Adipocyte (in vitro differentiated cells): ENCODE measurements at regions not wholly inside any gene's neighbourhood (a gene's known extent, or its start where the extent isn't known, plus 50 kb on each side); places are given as distances from the start of the nearest gene placed in this dataset.
A peak's percentile ranks its signal among the peaks of the same experiment; 100 is the strongest.

Source experiments
- DNase-seq: peaks from one replicate; pipeline ENCODE4 v3.0.0-alpha.2; 2015; ENCODE audit warnings: low read depth
- H3K27me3 ChIP-seq: replicated peaks from 2 replicates; pipeline ENCODE4 v1.7.0; 2013; ENCODE audit warnings: mild to moderate bottlenecking, low read length, moderate library complexity; ENCODE audit not compliant: control insufficient read depth, insufficient read depth
- H3K36me3 ChIP-seq: 2 replicates; pipeline ENCODE4 v1.7.0; 2013; ENCODE audit warnings: low read length, mild to moderate bottlenecking, moderate library complexity; ENCODE audit not compliant: control insufficient read depth, insufficient read depth, severe bottlenecking
- H3K4me1 ChIP-seq: 2 replicates; pipeline ENCODE4 v1.7.0; 2013; ENCODE audit warnings: mild to moderate bottlenecking, low read length, moderate library complexity; ENCODE audit not compliant: control insufficient read depth, insufficient read depth
- H3K4me3 ChIP-seq: 2 replicates; pipeline ENCODE4 v1.7.0; 2013; ENCODE audit warnings: mild to moderate bottlenecking, low read length, moderate library complexity
- H3K9ac ChIP-seq: 2 replicates; pipeline ENCODE4 v1.7.0; 2013; ENCODE audit warnings: mild to moderate bottlenecking, low read length, moderate library complexity
- H3K9me3 ChIP-seq: 2 replicates; pipeline ENCODE4 v1.7.0; 2013; ENCODE audit warnings: mild to moderate bottlenecking, low read length, moderate library complexity; ENCODE audit not compliant: control insufficient read depth

DNA sequence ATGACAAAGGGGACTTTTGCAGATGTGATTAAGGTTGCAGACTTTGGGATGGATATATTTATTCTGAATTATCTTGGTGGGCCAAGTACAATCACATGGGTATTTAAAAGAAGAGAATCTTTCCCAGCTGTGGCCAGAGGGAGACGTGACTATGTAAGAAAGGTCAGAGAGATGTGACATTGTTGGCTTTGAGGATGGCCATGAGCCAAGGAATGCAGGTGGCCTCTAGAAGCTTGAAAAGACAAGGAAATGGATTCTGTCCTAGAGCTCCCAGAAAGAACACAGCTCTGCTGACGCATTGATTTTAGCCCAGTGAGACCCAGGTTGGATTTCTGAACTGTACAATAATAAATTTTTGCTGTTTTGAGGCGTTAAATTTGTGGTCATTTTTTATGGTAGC is 616.0 kb upstream of the TBL1XR1 start:
- no peak overlapping the region for H3K9ac ChIP-seq
- no peaks in the 10 kb centered on the region for H3K9me3 ChIP-seq
- no peak overlapping the region for H3K4me3 ChIP-seq
- H3K36me3 ChIP-seq, result no peaks in the 10 kb centered on the region
- H3K27me3 ChIP-seq, result no peaks in the 10 kb centered on the region
- peaks cover 59% of the 10 kb centered on the region for H3K4me1 ChIP-seq
- no peak for DNase-seq

DNA sequence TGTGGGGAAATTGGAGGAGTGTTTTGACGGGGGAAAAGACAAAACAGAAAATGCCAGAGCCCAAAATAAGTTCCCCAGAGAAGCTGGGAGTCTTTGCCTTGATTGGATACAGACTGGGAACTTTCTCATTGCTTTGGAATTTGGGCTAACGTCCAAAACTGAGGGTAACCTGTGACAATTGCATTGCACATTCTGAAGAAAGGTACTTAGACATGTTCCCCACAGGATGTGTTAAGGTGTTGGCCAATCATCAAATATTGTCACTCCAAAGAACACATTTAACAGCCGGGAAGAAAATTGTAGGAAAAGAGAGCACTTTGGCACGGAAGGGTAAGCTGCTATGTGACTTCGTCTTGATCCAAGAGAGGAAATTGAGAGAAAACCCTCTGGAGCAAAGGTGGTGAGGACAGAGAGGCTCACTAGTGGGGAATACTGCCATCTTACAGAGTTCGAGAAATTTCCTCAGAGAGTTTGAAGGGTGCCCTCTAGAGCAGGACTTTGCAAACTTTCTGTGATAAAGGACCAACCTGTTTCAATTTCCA is 619.5 kb upstream of the TBL1XR1 start:
- Histone ChIP-seq H3K9me3 (no peaks in the 10 kb centered on the region), H3K4me3 (peak overlapping the region; percentile 60), H3K9ac (peak overlapping the region; percentile 61), H3K27me3 (no peaks in the 10 kb centered on the region), H3K36me3 (no peaks in the 10 kb centered on the region), H3K4me1 (peaks cover 47% of the 10 kb centered on the region)
- peak; percentile 50 for DNase-seq

DNA sequence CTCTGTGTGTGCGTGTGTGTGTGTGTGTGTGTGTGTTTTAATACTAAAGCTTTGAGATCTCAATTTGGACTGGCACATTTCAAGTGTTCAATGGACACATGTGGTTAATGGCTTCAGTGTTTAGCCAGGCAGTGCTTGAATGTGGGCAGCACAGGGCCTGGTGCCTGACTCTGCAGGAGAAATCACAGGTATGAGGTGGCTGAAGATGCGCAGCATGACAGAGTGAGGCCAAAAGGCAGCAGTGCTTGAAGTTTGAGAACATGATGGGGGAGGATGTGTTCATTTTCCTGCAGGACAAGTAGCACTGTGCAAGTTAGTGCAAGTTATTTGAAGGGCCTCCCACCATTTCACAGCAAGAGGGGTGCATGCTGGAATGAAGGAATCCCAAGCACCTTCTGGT is 620.5 kb upstream of the TBL1XR1 start:
- DNase-seq, result no peak
- H3K9ac ChIP-seq, result peak overlapping the region; percentile 61
- no peak overlapping the region for H3K4me3 ChIP-seq

DNA sequence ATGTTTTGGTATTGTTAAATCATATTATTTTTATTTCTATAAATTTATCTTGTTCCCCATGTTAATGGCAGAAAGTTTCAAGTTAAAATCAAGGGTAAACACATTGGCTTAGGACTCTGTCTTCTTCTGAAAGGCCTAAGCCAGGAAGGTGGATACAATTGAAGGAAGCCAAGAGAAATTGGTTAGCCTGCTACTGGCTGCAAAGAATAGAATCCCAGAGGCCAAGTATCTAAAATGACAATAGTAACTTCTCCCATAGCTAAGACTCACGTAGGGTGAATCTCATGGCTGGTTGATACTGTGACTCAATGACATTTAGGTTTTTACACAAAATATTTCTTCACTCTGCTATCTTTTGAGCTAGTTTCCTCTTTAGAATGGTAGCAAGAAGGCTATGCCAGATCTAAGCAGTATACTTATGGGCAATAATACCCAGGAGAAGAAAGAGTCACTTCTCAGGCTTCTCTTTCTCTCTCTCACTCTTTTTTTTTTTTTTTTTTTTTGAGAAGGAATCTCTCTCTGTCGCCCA is 621.5 kb upstream of the TBL1XR1 start:
- Histone ChIP-seq H3K4me3 (no peak overlapping the region), H3K9me3 (no peaks in the 10 kb centered on the region), H3K27me3 (no peaks in the 10 kb centered on the region), H3K4me1 (peaks cover 48% of the 10 kb centered on the region), H3K36me3 (no peaks in the 10 kb centered on the region), H3K9ac (no peak overlapping the region)
- no peak for DNase-seq

More for the DNA sequence above, 620.5 kb upstream of the TBL1XR1 start:
- Histone ChIP-seq H3K4me1 (peaks cover 45% of the 10 kb centered on the region), H3K9me3 (no peaks in the 10 kb centered on the region), H3K36me3 (no peaks in the 10 kb centered on the region), H3K27me3 (no peaks in the 10 kb centered on the region)

DNA sequence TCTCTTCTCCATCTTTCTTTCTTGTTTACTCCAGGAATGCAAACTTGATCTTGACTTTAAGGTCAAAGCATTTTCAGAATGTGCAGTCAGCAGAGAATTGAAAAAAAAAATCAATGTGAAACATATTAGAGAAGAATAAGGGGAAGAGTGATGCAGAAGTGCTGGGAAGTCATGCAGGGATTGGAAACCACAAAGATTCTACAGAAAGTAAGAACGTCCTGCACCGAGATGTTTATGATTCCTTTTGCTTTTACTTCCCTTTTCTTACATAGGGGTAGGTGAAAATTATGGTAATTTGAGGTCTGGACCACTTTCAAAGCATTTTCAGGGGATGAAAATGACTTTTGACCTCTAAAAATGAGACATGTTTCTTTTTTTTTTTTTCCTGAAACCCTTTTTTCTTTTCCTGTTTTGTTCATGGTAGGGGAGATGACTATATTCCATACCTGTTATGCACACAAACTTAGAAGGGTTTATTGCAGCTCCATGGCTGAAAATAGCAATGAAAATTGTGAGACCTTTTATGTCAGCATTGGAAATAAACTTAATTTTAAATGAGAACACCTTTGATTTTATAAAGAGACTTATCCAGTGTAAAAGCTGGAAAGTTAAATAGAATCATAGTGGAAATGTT is 623.5 kb upstream of the TBL1XR1 start:
- H3K36me3 ChIP-seq, result no peaks in the 10 kb centered on the region
- H3K4me1 ChIP-seq, result peaks cover 59% of the 10 kb centered on the region
- H3K4me3 ChIP-seq, result no peak overlapping the region
- H3K9me3 ChIP-seq, result no peaks in the 10 kb centered on the region
- peak overlapping the region; percentile 40 for H3K9ac ChIP-seq
- peak; percentile 64 for DNase-seq
- no peaks in the 10 kb centered on the region for H3K27me3 ChIP-seq

DNA sequence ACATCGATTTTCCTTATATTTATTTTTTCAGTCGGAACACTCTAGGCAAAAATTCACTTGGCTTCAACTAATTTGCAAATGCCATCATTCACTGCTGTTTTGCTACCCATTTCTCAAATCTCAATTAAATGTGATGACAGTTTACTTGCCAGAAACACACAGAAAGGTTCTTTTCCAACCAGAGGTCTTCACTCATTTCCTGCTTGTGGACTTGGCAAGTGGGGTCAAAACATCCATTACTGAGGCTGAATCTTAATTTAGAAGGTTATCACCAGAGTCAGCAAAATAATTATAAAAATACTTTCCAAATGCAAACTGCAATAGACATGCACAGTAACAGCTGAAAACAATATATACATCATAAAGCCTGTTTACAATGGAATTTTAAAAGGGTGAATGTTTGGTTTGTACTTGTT is 625.4 kb upstream of the TBL1XR1 start:
- DNase-seq, result no peak
- no peak overlapping the region for H3K4me3 ChIP-seq

DNA sequence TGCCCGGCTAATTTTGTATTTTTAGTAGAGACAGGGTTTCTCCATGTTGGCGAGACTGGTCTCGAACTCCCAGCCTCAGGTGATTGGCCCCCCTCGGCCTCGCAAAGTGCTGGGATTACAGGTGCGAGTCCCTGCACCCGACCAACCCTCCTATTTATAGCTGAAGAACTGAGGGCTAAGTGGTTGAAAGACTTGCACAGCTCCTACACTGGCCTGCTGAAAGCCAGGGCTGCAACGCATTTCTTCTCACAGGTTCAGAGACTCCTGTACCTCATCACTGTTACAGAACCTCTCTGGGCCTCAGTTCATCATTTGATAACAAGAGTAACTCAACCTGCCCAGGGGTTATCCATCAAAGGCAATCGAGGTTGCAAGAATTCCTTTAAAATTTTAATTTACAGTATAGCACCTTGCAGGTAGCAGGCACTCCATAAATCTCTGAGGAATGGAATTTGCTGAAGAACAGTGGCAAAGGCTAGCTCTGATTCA is 626.5 kb upstream of the TBL1XR1 start:
- Histone ChIP-seq H3K27me3 (no peaks in the 10 kb centered on the region), H3K9ac (no peak overlapping the region), H3K4me1 (peaks cover 68% of the 10 kb centered on the region), H3K4me3 (no peak overlapping the region), H3K36me3 (no peaks in the 10 kb centered on the region), H3K9me3 (no peaks in the 10 kb centered on the region)
- no peak for DNase-seq

More for the DNA sequence above, 625.4 kb upstream of the TBL1XR1 start:
- Histone ChIP-seq H3K36me3 (no peaks in the 10 kb centered on the region), H3K4me1 (peaks cover 57% of the 10 kb centered on the region), H3K27me3 (no peaks in the 10 kb centered on the region), H3K9me3 (no peaks in the 10 kb centered on the region), H3K9ac (peak overlapping the region; percentile 13)

DNA sequence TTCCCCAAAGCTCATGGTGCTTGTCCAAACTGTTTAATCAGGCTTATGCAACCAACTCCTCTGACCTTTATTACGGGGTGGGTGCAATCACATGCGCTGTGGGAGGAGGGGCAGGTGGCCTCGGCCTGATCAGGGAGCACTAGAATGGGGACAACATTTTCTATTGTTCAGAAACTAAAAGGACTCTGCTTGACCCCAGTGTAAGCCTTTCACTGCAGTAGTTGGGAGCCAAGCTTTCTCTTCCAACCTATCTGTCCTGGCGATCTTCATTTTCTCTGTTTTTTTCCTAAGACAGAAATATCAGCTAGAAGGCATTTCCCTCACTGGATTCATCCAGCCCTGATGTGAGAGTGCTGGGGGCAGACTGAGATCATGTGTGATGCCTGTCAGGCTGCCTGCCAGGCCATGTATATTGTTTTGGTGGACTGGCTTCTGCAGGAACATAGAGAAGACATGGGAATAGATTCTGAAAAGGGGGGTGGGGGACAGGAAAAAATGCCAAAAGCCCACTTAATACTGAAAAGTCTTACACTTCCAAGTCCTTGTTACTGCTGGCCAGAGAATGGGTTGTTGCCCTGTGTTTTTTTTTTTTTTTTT is 627.0 kb upstream of the TBL1XR1 start:
- H3K4me1 ChIP-seq, result peaks cover 73% of the 10 kb centered on the region
- H3K36me3 ChIP-seq, result no peaks in the 10 kb centered on the region
- no peaks in the 10 kb centered on the region for H3K9me3 ChIP-seq
- H3K27me3 ChIP-seq, result no peaks in the 10 kb centered on the region
- peak; percentile 75 for DNase-seq
- peak overlapping the region; percentile 21 for H3K4me3 ChIP-seq
- H3K9ac ChIP-seq, result peak overlapping the region; percentile 69

DNA sequence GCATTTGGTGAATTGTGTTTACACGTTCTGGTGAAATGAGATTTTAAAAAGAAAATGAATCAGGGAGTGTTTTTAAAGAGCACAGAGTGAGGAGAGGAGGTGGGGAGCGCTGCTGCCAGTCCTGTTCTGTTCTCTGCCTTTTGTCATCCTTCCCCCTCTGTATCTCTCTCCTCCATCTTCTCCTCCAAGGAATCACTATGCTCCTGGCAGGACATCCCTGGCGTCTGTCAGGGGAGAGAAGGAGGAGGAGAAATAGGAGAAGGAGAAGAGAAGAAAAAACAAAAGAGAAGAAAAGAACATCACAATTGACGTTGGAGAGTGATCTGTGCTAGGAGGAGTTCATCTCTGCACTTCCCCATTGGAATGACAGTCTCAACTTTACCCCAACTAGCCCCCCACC is 627.6 kb upstream of the TBL1XR1 start:
- Histone ChIP-seq H3K4me3 (no peak overlapping the region), H3K36me3 (no peaks in the 10 kb centered on the region)

DNA sequence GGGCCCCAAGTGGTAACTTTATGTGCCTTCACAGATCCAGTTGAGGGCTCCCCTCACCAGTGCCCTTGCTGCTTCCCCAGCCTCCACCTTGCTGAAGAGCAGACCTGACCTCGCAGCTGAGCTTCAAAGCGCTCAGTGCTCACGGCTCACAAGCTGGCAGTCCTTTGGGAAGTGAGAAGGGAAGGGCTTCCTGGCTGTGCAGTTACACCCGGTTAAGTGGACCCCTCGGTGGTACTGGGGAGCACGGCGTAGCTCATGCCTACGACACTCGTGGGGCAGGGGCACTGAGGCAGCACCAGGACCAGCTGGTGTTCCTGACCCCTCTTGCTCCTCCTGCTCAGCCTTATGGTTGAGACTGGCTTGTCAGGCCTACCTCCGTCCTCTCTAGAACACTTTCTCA is 629.0 kb upstream of the TBL1XR1 start:
- no peaks in the 10 kb centered on the region for H3K9me3 ChIP-seq
- no peak overlapping the region for H3K9ac ChIP-seq
- no peak for DNase-seq
- H3K27me3 ChIP-seq, result no peaks in the 10 kb centered on the region
- no peak overlapping the region for H3K4me3 ChIP-seq
- no peaks in the 10 kb centered on the region for H3K36me3 ChIP-seq
- H3K4me1 ChIP-seq, result peaks cover 79% of the 10 kb centered on the region

More for the DNA sequence above, 627.6 kb upstream of the TBL1XR1 start:
- no peak for DNase-seq
- Histone ChIP-seq H3K9ac (peak overlapping the region; percentile 69), H3K9me3 (no peaks in the 10 kb centered on the region), H3K27me3 (no peaks in the 10 kb centered on the region), H3K4me1 (peaks cover 79% of the 10 kb centered on the region)

DNA sequence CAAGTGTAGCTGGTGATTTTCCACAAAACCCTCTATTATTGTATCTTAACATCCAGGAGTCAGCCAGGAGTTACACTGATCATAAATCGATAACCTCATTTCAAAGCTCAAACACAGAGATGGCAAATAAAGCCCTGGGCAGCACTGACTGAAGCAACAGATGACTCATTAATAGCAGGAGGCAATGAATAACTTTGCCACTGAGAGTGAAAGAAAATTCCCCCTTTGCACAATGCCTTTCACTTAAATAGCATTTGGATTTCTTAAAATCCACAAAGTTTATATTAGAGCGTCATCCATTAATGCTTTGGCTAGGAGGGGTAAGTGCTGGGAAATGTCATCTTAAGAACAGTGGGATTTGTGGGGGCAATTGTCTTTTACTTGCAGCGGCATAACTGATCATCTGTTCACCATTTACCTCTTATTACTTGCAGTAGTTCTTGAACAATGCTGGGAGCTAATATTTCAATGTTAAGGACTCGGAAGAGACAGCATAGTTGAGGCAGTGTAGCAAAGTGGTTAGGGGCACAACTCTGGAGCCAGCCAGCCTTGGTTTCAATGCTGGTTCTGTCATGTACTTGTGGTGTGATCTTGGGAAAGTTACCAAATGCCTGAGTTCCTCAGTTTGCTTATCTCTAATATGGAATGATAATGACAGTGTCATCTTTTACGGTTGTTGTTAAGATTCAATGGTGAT is 630.4 kb upstream of the TBL1XR1 start:
- Histone ChIP-seq H3K4me1 (peaks cover 81% of the 10 kb centered on the region), H3K4me3 (peak overlapping the region; percentile 36), H3K9me3 (no peaks in the 10 kb centered on the region), H3K36me3 (no peaks in the 10 kb centered on the region), H3K9ac (peak overlapping the region; percentile 71), H3K27me3 (no peaks in the 10 kb centered on the region)
- peak; percentile 78 for DNase-seq
